ENCODE measurements at regions not wholly inside any gene's neighbourhood (a gene's known extent, or its start where the extent isn't known, plus 50 kb on each side); places are given as distances from the start of the nearest gene placed in this dataset.

DNA sequence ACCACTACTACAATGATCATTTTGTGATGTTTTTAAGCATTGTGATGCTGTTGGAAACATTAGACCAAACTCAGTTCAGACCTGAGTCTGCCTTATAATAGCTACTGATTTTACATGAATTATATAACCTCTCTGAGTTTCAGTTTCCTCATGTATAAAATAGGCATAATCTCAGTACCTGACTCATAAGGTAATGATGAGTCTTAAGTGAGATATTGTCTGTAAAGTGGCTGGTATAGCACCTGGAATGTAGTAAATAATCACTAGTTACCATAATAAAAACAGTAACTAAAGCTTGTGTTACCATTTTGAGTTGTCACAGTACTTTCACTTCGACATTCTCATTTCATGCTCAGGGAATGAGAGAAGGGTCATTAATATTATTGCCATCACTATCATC, 381.5 kb upstream of the SALL1 start:
- TF ChIP-seq POLR2A (IDR thresholded peaks at IDR 0.05; ENCODE audit: low read depth, low read length) = no peak
- no peak for TF ChIP-seq POLR2AphosphoS5 (IDR thresholded peaks at IDR 0.05; ENCODE audit: low read depth, low read length)

All from GM12892 (cell line).